ENCODE measurements at regions not wholly inside any gene's neighbourhood (a gene's known extent, or its start where the extent isn't known, plus 50 kb on each side); places are given as distances from the start of the nearest gene placed in this dataset.

DNA sequence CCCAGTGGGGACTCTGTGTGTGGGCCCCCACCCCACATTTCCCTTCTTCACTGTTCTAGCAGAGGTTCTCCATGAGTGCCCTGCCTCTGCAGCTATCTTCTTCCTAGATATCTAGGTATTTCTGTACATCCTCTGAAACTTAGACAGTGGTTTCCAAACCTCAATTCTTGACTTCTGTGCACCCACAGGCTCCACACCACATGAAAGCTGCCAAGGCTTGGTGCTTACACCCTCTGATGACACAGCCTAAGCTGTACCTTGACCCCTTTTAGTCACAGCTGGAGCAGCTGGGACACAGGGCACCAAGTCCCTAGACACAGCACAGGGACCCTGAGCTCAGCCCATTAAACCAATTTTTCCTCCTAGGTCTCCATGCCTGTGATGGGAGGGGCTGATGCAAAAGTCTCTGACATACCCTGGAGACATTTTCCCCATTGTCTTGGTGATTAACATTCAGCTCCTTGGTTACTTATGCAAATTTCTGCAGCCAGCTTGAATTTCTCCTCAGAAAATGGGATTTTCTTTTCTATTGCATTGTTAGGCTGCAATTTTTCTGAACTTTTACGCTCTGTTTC lies 304.5 kb downstream of the OTOL1 start:
- TF ChIP-seq, protein P1, sequence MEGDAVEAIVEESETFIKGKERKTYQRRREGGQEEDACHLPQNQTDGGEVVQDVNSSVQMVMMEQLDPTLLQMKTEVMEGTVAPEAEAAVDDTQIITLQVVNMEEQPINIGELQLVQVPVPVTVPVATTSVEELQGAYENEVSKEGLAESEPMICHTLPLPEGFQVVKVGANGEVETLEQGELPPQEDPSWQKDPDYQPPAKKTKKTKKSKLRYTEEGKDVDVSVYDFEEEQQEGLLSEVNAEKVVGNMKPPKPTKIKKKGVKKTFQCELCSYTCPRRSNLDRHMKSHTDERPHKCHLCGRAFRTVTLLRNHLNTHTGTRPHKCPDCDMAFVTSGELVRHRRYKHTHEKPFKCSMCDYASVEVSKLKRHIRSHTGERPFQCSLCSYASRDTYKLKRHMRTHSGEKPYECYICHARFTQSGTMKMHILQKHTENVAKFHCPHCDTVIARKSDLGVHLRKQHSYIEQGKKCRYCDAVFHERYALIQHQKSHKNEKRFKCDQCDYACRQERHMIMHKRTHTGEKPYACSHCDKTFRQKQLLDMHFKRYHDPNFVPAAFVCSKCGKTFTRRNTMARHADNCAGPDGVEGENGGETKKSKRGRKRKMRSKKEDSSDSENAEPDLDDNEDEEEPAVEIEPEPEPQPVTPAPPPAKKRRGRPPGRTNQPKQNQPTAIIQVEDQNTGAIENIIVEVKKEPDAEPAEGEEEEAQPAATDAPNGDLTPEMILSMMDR (conservative IDR thresholded peaks at IDR 0.05; ENCODE audit: low read length) = no peak
- no peak for TF ChIP-seq EZH2phosphoT487 (IDR thresholded peaks at IDR 0.05; ENCODE audit: borderline replicate concordance)

Data from Loucy (cell line).